HG03378 (cell line): ENCODE measurements at regions not wholly inside any gene's neighbourhood (a gene's known extent, or its start where the extent isn't known, plus 50 kb on each side); places are given as distances from the start of the nearest gene placed in this dataset.

Experiments used
- ATAC-seq: cut with Tn5 transposase; IDR thresholded peaks from one replicate; pipeline ENCODE4 v1.9.1; 2021; ENCODE audit warnings: mild to moderate bottlenecking, moderate library complexity; ENCODE audit not compliant: unreplicated experiment

GRCh38 chr6:144855375-144855774 lies 570.2 kb downstream of the UTRN start:
- ATAC-seq: no peak

GRCh38 chr6:144855812-144856531 lies 570.8 kb downstream of the UTRN start:
- no peak for ATAC-seq

- ATAC-seq: no peak
Observed at GRCh38 chr6:144856622-144857021, 571.5 kb downstream of the UTRN start.

GRCh38 chr6:144857086-144857485 lies 572.0 kb downstream of the UTRN start:
- no peak for ATAC-seq

GRCh38 chr6:144862769-144863168 lies 577.6 kb downstream of the UTRN start:
- ATAC-seq: no peak

DNA sequence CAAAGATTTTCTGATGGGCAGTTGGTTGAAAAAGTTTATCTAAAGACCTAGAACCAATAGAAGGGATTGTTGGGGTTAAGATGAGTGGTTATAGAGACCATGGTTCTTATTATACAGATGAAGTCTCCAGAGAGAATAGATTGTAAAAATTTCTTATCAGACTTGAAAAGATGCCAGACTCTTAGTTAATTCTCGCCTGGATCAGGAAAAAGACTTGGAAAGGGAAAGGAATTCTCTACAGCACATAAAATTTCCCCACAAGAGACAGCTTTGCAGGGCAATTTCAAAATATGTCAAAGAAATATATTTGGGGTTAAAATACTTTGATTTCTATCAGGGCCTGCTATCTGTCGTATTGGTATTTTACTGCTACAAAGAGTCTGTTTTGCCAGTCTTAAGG lies 582.6 kb downstream of the UTRN start:
- no peak for ATAC-seq

GRCh38 chr6:144870782-144871181 lies 585.6 kb downstream of the UTRN start:
- ATAC-seq: no peak

GRCh38 chr6:144873623-144874378 lies 588.7 kb downstream of the UTRN start:
- no peak for ATAC-seq

DNA sequence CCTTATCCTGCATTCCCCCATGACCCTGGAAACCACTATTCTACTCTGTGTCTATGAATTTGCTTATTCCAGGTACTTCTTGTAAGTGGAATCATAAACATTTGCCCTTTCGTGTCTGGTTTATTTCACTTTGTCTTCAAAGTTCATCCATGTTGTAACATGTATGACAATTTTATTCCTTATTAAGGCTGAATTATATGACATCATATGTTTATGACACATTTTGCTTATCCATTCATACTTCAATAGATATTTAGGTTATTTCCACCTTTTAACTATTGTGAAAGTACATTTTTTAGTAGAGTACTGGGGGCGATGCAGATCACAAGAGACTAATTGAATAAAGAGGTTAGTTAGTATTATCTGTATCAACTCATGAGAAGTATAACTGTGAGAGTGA lies 591.6 kb downstream of the UTRN start:
- no peak for ATAC-seq

DNA sequence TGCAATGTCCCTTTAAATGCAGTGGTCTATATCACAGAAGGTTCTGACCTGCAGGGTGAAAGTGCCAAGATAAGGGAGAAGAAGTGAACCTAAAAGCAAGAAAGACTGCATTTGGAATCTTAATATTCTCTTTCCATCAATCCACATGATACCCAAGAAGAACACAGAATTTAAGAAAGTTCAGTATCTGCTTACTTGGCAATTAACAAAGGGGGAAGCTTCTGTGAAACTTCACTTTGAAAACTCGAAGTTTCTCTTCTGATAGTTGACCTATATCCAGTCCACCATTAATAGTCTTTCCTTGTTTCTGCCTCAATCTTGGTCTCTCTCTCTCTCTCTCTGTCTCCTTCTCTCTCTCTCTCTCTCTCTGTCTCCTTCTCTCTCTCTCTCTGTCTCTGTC lies 592.0 kb downstream of the UTRN start:
- ATAC-seq: no peak

GRCh38 chr6:144878577-144878976 lies 593.4 kb downstream of the UTRN start:
- ATAC-seq: no peak

DNA sequence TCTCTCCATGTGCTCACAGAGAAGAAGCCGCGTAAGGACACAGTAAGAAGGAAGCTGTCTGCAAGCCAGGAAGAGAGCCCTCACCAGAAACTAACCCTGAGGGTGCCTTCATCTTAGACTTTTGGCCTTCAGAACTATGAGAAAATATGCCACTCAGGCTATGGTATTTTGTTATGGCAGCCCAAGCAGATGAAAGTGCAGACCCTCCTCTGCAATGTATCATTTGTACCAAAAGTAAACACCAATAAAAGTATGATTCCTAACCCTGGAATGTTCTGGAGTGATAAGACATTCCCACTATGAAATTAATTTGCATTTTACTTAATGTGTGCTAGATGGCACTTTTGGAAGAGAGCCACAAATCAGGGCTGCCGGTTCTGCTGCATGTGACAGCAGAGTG lies 594.3 kb downstream of the UTRN start:
- no peak for ATAC-seq

DNA sequence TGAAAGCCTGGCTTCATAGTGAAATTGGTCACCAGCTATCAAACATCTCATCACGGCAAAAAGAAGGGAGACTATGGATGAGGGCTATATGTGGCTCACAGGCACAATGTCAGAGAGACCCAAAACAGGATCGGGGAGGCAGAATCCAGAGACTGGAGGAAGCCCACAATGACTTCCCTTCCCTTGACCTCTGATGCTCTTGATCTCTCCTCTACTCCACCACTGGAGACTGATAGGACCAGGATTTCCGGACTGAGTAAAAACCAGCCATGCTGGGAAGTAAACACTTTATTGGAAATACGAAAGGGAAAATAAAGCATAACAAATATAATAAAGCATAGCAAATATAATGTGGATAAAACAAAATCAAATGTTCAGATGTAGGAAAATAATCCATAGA lies 597.3 kb downstream of the UTRN start:
- ATAC-seq: no peak

- no peak for ATAC-seq
Observed at GRCh38 chr6:144883915-144884314, 598.8 kb downstream of the UTRN start.

DNA sequence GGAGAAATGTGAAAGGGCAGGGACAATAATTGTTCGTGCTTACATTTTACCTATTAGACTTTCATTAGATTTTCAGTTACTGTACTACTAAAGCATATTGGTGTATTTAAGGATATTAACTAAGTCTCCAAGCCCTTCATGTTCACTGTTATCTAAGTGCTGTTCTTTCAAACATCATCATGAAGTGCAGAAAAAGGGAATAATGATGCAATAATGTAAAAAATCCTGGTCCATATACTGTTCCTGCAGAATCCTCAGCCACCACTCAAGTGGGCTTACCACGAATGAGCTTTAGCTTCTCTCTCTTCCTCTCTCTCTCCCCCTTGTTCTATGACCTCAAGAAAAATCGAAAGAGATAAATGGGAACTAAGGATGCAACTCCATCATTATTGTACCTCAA lies 600.7 kb downstream of the UTRN start:
- ATAC-seq: no peak

DNA sequence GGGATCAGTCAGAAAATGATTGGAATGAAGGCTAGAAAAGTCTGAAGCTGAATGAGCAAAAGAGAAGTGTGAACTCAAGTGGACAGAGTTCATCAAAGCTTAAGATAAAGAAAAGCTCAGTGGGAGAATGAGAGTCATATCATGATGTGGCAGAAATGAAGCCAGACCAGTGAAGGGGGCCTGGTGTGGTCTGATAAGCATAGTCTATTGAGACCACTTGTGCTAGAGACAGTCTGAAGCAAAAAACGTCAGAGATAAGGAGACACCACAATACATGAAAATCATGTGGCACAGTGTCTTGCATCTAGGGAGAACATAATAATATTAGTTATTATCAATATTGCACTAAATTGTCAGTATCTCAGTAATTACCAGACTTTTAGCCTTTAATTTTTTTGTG lies 601.5 kb downstream of the UTRN start:
- ATAC-seq: no peak

GRCh38 chr6:144888621-144889020 lies 603.5 kb downstream of the UTRN start:
- no peak for ATAC-seq

GRCh38 chr6:144893680-144894151 lies 608.6 kb downstream of the UTRN start:
- no peak for ATAC-seq

DNA sequence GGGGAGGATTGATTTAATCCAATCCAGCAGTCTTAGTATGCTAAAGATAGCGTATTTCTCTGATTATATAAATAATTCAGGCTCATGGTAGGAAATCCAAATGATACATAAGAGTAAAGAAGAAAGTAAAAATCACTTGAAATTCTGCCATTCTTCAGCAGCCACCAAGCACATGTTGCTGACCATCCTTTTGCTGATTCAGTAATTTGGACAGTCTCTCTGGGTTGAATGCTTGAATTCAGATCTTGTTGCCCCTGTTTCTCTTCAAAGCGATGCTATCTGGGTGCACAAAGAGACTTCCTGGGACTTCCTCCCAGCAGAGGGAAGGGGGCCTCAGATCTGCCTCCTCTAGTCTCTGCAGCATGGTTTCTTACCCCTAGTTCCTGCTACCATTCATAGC lies 609.1 kb downstream of the UTRN start:
- no peak for ATAC-seq

DNA sequence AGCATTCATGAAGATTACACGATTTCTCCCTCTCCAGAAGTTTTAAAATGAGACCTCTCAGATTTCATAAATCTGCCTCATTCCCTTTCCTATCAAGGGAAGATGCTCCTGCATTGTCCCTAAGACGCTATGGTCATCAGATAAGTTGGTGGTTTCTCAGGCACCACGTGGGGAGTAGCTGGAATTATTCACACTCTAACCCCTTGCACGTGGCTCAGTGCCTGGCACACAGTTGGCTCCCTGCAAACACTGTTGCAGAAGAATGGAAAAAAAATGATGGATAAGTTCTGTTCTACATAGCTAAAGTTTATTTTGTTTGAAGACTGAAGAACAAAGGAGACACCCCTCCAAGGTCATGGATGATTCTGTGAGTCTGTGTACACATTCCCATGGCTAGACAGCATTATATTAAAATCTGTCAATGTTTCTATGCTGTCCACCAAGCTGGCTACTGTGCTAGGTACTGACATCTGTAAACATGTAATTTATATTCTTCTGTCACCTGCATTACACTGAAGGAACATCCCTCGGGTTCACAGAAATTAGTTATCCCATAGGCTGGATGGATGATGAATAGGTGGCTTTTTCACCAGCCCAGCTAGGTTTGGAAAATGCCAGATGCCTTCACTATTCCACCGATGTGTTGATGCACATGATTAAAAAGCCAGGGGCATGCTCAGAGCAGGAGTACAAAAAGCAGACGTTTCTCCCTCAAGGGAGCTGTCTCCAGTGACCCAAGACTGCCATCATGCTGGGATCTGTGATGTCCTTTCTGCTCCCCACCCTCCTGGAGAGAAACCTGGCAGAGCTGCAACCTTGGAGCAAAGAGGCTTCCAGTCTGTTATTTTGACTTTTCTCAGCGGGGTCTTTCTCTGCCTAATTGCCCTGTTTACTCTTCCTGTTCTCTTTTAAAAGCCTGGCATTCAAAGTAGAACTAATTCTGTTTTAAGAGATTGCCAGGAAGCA lies 610.5 kb downstream of the UTRN start:
- no peak for ATAC-seq

DNA sequence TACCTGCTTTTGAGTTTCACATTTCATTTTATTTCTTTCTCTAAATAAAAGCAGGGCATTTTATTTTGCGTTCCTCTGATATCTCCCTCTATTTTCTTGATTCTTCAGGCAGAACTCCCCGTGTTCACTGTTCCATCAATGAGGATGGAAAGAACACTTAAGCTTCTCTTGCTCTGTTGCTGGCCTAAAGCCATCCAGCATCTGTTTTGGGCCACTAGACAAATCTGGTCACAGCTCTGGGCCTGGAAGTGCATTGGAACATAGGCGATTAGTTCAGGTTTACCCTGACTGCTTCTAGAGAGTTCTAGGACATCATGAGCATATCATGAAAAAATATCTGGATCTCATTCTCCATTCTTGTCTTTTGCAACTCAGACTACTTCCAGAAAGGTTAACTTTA lies 611.2 kb downstream of the UTRN start:
- ATAC-seq: no peak
